HCT116 (cell line): ENCODE measurements at regions not wholly inside any gene's neighbourhood (a gene's known extent, or its start where the extent isn't known, plus 50 kb on each side); places are given as distances from the start of the nearest gene placed in this dataset.

Experiments
- ATAC-seq: fragments of 200-7000 bp; cut with Tn5 transposase; 2 replicates; pipeline ENCODE4 v1.9.1; 2020; ENCODE audit warnings: mild to moderate bottlenecking, moderate library complexity
- BruUV-seq: library from RNA; stranded (reverse); fragments of 400-500 nt; replicated peaks from 2 replicates; lab custom pipeline; 2021; lab: Mats Ljungman, UMichigan
- CTCF ChIA-PET: fragments of 300-600 bp; sonication (Branson Sonifier 250); formaldehyde crosslinking; loops from one replicate; lab custom pipeline; 2021; ENCODE audit warnings: antibody characterized with exemption; lab: Charles Lee
- POLR2A ChIA-PET: fragments of 300-600, 350-600 bp; sonication (Branson Sonifier 250); formaldehyde crosslinking; loops from one replicate; lab custom pipeline; 2021; ENCODE audit warnings: antibody characterized with exemption; lab: Charles Lee
- RAD21 ChIA-PET, 2 experiments: fragments of 300-600 bp; sonication (Branson Sonifier 250); formaldehyde crosslinking; loops; one replicate each; lab custom pipeline; 2023; ENCODE audit warnings: low total read pairs in 2 of 2; ENCODE audit not compliant: uncharacterized antibody in 2 of 2, unreplicated experiment in 2 of 2, low non-redundant PET in 1 of 2; lab: Charles Lee
- DNase-seq: peaks from one replicate; pipeline ENCODE4 v3.0.0-alpha.2; 2010; ENCODE audit warnings: low read depth, low spot score
- H2AFZ ChIP-seq: fragments of 200-600 bp; shearing (Covaris generic), sonication (generic); 2 replicates; pipeline ENCODE4 v1.6.1; 2017; ENCODE audit warnings: low read depth, mixed run types, mixed read lengths, antibody characterized with exemption, low read length; ENCODE audit not compliant: poor library complexity, severe bottlenecking
- H3K27ac ChIP-seq: 2 replicates; pipeline ENCODE4 v1.5.1; 2012; ENCODE audit warnings: low read depth, low read length
- H3K27me3 ChIP-seq: fragments of 200-600 bp; sonication (generic); 2 replicates; pipeline ENCODE4 v1.6.1; 2016; ENCODE audit warnings: mixed run types, low read length, mixed read lengths; ENCODE audit not compliant: insufficient read depth
- H3K36me3 ChIP-seq, 2 experiments: fragments of 200-500 bp in 1 of 2; fragments of 200-600 bp in 1 of 2; sonication (Bioruptor generic) in 1 of 2; sonication (generic) in 1 of 2; 2 replicates each; pipeline versions ENCODE4 v1.5.1 to v1.6.1; 2014 to 2016; ENCODE audit warnings: low read length in 2 of 2, inconsistent platforms in 1 of 2, mixed read lengths in 1 of 2, mixed run types in 1 of 2; ENCODE audit not compliant: insufficient read depth in 2 of 2, control insufficient read depth in 1 of 2
- H3K4me1 ChIP-seq, 2 experiments: fragments of 200-600 bp in 1 of 2; sonication (generic) in 1 of 2; 2 replicates each; pipeline versions ENCODE4 v1.5.1 to v1.6.1; 2012 to 2017; ENCODE audit warnings: low read length in 2 of 2, inconsistent platforms in 1 of 2, mild to moderate bottlenecking in 1 of 2, mixed read lengths in 1 of 2, mixed run types in 1 of 2, moderate library complexity in 1 of 2; ENCODE audit not compliant: insufficient read depth in 2 of 2, control insufficient read depth in 1 of 2
- H3K4me2 ChIP-seq: fragments of 200-600 bp; sonication (generic); 2 replicates; pipeline ENCODE4 v1.6.1; 2017; ENCODE audit warnings: mixed run types, low read length, mixed read lengths
- H3K4me3 ChIP-seq, 2 experiments: fragments of 200-600 bp in 1 of 2; sonication (generic) in 1 of 2; replicated peaks in 1 of 2; 2 replicates each; pipeline ENCODE4 v1.5.1; 2011 to 2016; ENCODE audit warnings: low read length in 2 of 2, control low read depth in 1 of 2, low read depth in 1 of 2, mild to moderate bottlenecking in 1 of 2, mixed read lengths in 1 of 2, mixed run types in 1 of 2
- H3K79me2 ChIP-seq: fragments of 200-600 bp; sonication (generic); 2 replicates; pipeline ENCODE4 v1.6.1; 2017; ENCODE audit warnings: mild to moderate bottlenecking, mixed run types, low read length, moderate library complexity, mixed read lengths; ENCODE audit not compliant: insufficient read depth
- H3K9ac ChIP-seq: fragments of 200-600 bp; sonication (generic); 2 replicates; pipeline ENCODE4 v1.6.1; 2016; ENCODE audit warnings: low read length, mixed read lengths
- H3K9me2 ChIP-seq: fragments of 200-600 bp; sonication (generic), shearing (Covaris generic); 2 replicates; pipeline ENCODE4 v1.6.1; 2017; ENCODE audit warnings: mixed run types, mild to moderate bottlenecking, moderate library complexity; ENCODE audit not compliant: insufficient read depth
- H3K9me3 ChIP-seq, 2 experiments: fragments of 200-500 bp in 1 of 2; fragments of 200-600 bp in 1 of 2; sonication (Bioruptor generic) in 1 of 2; sonication (generic) in 1 of 2; 2 replicates each; pipeline ENCODE4 v1.6.1; 2014 to 2017; ENCODE audit warnings: low read length in 2 of 2, mixed read lengths in 2 of 2, inconsistent platforms in 1 of 2, low read depth in 1 of 2, mild to moderate bottlenecking in 1 of 2, mixed run types in 1 of 2, moderate library complexity in 1 of 2; ENCODE audit not compliant: control insufficient read depth in 1 of 2, insufficient read depth in 1 of 2
- H4K20me1 ChIP-seq: fragments of 200-600 bp; sonication (generic), shearing (Covaris generic); 2 replicates; pipeline ENCODE4 v1.6.1; 2017; ENCODE audit warnings: mixed run types, mild to moderate bottlenecking, moderate library complexity; ENCODE audit not compliant: insufficient read depth
- CBX3 ChIP-seq: IDR thresholded peaks from 2 replicates; pipeline ENCODE4 v1.6.1; 2012; ENCODE audit warnings: low read depth
- EGR1 ChIP-seq: IDR thresholded peaks from 2 replicates; pipeline ENCODE4 v1.6.1; 2012; ENCODE audit warnings: low read depth
- FOSL1 ChIP-seq: IDR thresholded peaks from 2 replicates; pipeline ENCODE4 v1.6.1; 2012; ENCODE audit warnings: low read depth
- MAX ChIP-seq: IDR thresholded peaks from 2 replicates; pipeline ENCODE4 v1.6.1; 2012
- POLR2A ChIP-seq: IDR thresholded peaks from 2 replicates; pipeline ENCODE4 v1.7.0; 2011; ENCODE audit warnings: borderline replicate concordance; ENCODE audit not compliant: insufficient read depth, insufficient read length; ENCODE audit errors: extremely low read depth
- RAD21 ChIP-seq: IDR thresholded peaks from 2 replicates; pipeline ENCODE4 v1.6.1; 2012; ENCODE audit warnings: low read depth, mild to moderate bottlenecking
- SIN3A ChIP-seq: IDR thresholded peaks from 2 replicates; pipeline ENCODE4 v1.6.1; 2012; ENCODE audit warnings: low read depth
- YY1 ChIP-seq: IDR thresholded peaks from 2 replicates; pipeline ENCODE4 v1.6.1; 2011; ENCODE audit warnings: low read length, low read depth, moderate library complexity, mild to moderate bottlenecking; ENCODE audit not compliant: insufficient replicate concordance; ENCODE audit errors: extremely low read depth
- ZFX ChIP-seq: fragments of 450-650 bp; IDR thresholded peaks from 2 replicates; pipeline ENCODE4 v1.6.1; 2017
- intact Hi-C: fragments of 100-400 bp; cut with micrococcal nuclease; formaldehyde crosslinking; loops from 2 replicates; pipeline ENCODE4 v1.10.0; 2022
- TF ChIP-seq, protein P1 (sequence below): IDR thresholded peaks from 2 replicates; pipeline ENCODE4 v1.6.1; 2012
- TF ChIP-seq, protein P2 (sequence below), 3 experiments: fragments of 200-600 bp in 1 of 3; sonication (generic) in 1 of 3; IDR thresholded peaks in 2 of 3; conservative IDR thresholded peaks in 1 of 3; 2 replicates each; pipeline ENCODE4 v1.5.1; 2012 to 2017; ENCODE audit warnings: low read depth in 2 of 3, low read length in 2 of 3, antibody characterized with exemption in 1 of 3, borderline replicate concordance in 1 of 3, control low read depth in 1 of 3, mild to moderate bottlenecking in 1 of 3, mixed read lengths in 1 of 3, mixed run types in 1 of 3, moderate library complexity in 1 of 3; ENCODE audit not compliant: insufficient read depth in 1 of 3
- TF ChIP-seq, protein P3 (sequence below): IDR thresholded peaks from 2 replicates; pipeline ENCODE4 v1.6.1; 2012; ENCODE audit warnings: low read depth

DNA sequence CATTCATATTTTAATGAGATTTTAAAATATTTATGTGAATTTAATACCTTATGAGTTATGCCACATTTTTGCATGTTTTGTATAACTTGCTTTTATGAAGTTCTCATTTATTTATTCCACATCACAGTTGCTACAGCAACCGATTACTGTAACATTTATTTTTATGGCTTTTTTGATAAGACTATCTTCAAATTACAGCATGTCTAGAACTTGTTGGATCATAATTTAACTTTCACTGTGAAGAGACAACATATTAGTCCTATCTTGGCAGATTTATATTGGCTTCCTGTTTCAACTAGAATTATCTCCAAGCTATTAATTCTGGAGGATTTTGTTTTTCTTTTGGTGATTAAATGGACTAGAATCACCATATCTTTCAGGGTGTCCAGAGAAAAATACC is 793.7 kb upstream of the SLITRK5 start:
- Histone ChIP-seq H3K9me2 (no peaks in the 10 kb centered on the region), H3K9ac (no peak overlapping the region), H3K27me3 (no peaks in the 10 kb centered on the region), H2AFZ (no peak overlapping the region), H3K4me1 (no peaks in the 10 kb centered on the region), H4K20me1 (no peaks in the 10 kb centered on the region), H3K4me2 (no peak overlapping the region), H3K4me3 (no peak overlapping the region), H3K9me3 (no peaks in the 10 kb centered on the region), H3K79me2 (no peaks in the 10 kb centered on the region), H3K27ac (no peak overlapping the region)
- ATAC-seq = no peak
- BruUV-seq = no TSS peak
- ChIA-PET POLR2A (no interaction called here), CTCF (no interaction called here), RAD21 (no interaction called here)
- intact Hi-C loops = no loop called here
- TF ChIP-seq, protein P1, sequence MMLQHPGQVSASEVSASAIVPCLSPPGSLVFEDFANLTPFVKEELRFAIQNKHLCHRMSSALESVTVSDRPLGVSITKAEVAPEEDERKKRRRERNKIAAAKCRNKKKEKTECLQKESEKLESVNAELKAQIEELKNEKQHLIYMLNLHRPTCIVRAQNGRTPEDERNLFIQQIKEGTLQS = no peak
- TF ChIP-seq RAD21 (no peak), CBX3 (no peak), MAX (no peak), YY1 (no peak), POLR2A (no peak), FOSL1 (no peak), SIN3A (no peak), ZFX (no peak), EGR1 (no peak)
- TF ChIP-seq, protein P2, sequence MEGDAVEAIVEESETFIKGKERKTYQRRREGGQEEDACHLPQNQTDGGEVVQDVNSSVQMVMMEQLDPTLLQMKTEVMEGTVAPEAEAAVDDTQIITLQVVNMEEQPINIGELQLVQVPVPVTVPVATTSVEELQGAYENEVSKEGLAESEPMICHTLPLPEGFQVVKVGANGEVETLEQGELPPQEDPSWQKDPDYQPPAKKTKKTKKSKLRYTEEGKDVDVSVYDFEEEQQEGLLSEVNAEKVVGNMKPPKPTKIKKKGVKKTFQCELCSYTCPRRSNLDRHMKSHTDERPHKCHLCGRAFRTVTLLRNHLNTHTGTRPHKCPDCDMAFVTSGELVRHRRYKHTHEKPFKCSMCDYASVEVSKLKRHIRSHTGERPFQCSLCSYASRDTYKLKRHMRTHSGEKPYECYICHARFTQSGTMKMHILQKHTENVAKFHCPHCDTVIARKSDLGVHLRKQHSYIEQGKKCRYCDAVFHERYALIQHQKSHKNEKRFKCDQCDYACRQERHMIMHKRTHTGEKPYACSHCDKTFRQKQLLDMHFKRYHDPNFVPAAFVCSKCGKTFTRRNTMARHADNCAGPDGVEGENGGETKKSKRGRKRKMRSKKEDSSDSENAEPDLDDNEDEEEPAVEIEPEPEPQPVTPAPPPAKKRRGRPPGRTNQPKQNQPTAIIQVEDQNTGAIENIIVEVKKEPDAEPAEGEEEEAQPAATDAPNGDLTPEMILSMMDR (IDR thresholded peaks at IDR 0.05 in 2 of 3, conservative IDR thresholded peaks at IDR 0.05 in 1 of 3; ENCODE audit: borderline replicate concordance in 1 of 3, insufficient read depth in 1 of 3, low read depth in 2 of 3, low read length in 2 of 3) = no peak
- TF ChIP-seq, protein P3, sequence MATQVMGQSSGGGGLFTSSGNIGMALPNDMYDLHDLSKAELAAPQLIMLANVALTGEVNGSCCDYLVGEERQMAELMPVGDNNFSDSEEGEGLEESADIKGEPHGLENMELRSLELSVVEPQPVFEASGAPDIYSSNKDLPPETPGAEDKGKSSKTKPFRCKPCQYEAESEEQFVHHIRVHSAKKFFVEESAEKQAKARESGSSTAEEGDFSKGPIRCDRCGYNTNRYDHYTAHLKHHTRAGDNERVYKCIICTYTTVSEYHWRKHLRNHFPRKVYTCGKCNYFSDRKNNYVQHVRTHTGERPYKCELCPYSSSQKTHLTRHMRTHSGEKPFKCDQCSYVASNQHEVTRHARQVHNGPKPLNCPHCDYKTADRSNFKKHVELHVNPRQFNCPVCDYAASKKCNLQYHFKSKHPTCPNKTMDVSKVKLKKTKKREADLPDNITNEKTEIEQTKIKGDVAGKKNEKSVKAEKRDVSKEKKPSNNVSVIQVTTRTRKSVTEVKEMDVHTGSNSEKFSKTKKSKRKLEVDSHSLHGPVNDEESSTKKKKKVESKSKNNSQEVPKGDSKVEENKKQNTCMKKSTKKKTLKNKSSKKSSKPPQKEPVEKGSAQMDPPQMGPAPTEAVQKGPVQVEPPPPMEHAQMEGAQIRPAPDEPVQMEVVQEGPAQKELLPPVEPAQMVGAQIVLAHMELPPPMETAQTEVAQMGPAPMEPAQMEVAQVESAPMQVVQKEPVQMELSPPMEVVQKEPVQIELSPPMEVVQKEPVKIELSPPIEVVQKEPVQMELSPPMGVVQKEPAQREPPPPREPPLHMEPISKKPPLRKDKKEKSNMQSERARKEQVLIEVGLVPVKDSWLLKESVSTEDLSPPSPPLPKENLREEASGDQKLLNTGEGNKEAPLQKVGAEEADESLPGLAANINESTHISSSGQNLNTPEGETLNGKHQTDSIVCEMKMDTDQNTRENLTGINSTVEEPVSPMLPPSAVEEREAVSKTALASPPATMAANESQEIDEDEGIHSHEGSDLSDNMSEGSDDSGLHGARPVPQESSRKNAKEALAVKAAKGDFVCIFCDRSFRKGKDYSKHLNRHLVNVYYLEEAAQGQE = no peak
- TF ChIP-seq, all 23 proteins: peak for 0
- no peaks in the 10 kb centered on the region for H3K36me3 ChIP-seq
- no peak for DNase-seq
